NCI-H146 (cell line): ENCODE measurements at regions not wholly inside any gene's neighbourhood (a gene's known extent, or its start where the extent isn't known, plus 50 kb on each side); places are given as distances from the start of the nearest gene placed in this dataset.
A peak's percentile ranks its signal among the peaks of the same experiment; 100 is the strongest.
"Not testable (repeated sequence)": the region's sequence is repeated elsewhere in the genome, so short reads cannot be mapped to it uniquely, and the experiment has no call there.

ENCODE experiments used
- DNase-seq: peaks from one replicate; lab custom pipeline; 2025; lab: John Stamatoyannopoulos, UW

- no peak for DNase-seq
These were observed 115.0 kb downstream of the ADAM29 start for GRCh38 chr4:175033162-175033561.

DNA sequence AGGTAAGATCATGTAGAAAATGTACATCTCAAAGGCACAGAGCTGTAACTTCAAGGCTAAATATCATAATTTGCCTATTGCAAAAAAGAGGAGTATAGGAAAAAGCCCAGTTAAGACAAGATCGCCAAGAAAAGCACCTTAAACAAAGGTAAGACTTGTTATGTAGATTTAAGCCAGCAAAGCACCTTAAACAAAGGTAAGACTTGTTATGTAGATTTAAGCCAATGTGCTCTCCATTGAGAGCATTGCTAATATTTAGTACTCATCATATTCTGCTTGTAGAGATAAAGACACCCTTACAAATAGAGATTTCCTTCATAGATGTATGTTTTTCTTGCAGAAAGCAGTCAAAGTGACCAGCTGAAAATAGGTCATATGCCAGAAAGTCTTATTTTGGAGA lies 115.8 kb downstream of the ADAM29 start:
- DNase-seq, result no peak

DNA sequence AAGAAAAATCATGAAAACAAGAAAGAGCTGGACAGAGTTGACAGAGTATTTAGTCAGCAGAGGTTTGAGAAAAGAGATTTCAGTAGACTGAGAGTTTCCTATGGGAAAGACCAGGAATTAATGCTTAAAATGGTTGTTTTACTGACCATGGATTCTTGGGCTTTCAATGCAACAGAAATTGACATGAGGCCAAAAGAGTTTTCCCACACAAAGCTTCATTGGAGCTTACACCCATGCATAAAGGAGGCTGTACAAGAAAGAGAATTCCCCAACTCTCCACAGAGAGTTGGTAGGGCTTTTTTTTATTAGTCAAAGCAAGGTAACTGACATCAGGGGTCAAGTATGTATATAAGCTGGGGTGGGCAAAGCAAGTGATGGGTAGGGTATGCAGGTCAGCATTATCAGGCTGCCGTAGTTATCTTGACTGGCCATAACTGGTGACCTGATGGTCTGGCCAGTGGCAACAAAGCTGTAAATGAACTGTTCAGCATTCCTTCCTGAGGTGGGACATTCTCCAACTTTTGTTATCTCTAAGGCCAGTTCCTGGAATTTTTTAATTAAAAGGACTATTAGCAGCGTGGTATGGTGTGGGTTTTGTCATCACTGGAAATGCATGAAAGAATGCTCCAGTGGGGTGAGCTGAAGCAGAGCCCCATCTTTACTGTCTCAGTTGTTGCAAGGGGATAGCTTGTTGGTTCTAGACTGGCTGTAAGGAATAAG lies 117.0 kb downstream of the ADAM29 start:
- no peak for DNase-seq

GRCh38 chr4:175035905-175036304 lies 117.7 kb downstream of the ADAM29 start:
- DNase-seq, result no peak

DNA sequence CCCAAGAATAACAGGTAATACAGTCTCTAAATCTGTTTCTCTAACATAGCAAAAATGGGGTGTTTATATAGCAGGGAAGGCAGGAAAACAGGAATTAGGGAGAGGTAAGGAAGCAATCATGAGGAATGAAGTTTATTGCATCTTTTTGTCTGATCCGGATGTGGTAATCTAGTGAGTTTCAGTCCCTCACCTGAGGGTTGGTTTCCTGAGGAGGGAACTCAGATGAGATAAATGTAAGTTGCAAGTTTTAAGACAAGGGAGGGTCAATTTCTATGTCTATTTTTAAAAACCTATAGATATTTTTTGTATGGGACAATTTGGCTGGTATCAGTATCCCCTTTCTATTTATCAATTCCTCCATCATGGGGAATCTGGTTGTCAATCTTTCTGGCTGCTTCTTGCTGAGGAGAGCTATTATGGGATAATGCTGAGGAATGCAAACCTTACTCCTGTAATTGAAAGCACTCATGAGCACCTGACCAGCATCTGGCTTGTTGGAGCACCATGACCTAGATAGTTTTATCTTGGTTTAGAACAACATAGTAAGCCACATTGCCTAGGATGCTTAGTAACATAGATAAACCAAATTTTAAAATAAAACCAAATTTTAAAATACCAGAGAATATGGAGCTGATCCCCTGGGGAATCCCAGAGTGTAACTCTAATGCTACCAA lies 130.1 kb downstream of the ADAM29 start:
- DNase-seq, result no peak

GRCh38 chr4:175048906-175049305 lies 130.7 kb downstream of the ADAM29 start:
- DNase-seq, result no peak

GRCh38 chr4:175051974-175052373 lies 133.8 kb downstream of the ADAM29 start:
- no peak for DNase-seq

DNA sequence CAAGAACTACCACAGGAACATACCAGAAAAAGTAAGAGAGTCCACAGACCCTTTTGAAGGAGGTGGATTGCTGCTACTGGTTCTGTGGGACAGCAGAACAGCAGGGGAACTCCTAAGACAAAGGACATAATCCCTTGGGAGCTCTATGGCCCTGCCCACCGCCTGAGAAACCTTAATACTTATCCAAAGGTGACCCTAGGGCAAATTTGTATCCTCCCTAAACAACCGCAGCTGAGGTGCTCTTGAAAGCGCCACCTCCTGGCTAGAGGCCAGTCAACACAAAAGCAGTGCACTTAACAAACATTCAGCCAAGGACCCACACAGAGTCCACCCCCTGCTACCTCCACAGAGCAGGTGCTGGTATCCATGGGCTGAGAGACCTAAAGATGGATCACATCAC lies 136.8 kb downstream of the ADAM29 start:
- DNase-seq, result no peak

GRCh38 chr4:175062183-175062592 lies 144.0 kb downstream of the ADAM29 start:
- DNase-seq, result no peak

DNA sequence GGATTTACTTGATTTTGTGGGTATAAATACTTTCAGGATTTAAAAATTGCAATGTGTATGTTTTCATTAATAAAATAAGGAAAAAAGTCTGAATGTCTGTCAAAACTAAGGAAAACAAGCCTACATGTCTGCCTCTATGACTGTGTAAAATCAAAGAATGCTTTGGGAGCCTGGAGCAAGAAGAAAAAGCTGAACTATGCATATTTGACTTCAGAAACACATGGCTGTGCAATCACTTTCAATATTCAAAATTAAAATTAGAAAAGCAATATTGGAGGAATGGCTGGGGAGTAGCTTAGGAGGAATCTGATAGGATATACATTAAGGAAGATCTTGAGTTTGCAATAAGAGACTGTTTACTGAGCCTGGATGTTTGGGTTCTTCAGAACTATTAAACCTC lies 147.1 kb downstream of the ADAM29 start:
- no peak for DNase-seq

DNA sequence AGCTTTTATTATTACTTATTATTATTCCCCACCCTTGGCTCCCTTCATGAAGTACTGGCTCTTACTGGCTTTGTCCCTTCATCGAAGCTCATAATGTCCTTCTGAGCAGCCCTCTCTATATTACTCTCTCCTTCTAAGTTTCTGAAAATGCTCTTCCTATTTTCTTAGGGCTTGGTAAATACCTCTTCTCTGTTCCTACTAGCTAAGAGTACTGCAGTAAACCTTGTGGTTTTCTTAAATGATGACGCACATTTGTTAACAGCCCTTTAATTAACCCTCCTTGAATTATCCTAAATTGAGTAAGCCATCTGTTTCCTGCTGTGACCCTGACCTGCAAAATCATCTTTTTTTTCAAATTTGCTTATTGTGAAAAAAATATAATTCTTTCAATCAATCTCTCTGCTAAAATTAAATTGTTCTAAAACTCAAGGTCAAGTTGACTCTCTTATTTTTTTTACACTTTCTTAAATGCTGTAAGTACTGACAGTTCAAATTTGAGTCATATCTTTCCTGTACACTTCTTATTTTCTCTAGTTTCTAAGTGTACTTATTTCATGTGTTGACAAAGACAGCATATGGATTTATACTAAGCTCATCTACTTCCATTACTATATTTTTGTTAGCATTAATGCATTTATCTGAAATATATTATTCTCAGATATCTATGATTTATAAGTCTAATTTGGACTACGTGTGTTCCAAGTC lies 148.9 kb downstream of the ADAM29 start:
- DNase-seq, result no peak

DNA sequence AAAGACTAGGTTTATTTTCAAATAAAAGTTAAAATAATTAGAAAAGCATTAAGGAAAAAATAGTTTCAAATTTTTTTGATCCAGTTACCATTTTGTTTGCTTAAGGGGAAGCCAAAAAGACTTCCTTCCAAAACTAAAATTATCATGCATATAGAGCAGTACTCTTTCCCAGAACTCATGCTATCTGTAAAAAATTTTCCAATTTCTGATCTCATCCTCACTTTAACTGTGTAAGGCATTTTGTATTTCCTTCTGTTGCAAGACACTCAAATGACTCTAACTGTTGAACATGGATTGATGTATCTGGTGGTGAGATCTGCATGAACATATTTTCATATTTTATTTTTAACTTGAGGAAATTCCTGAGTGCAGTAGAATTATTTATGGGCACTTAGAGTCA lies 150.1 kb downstream of the ADAM29 start:
- no peak for DNase-seq

DNA sequence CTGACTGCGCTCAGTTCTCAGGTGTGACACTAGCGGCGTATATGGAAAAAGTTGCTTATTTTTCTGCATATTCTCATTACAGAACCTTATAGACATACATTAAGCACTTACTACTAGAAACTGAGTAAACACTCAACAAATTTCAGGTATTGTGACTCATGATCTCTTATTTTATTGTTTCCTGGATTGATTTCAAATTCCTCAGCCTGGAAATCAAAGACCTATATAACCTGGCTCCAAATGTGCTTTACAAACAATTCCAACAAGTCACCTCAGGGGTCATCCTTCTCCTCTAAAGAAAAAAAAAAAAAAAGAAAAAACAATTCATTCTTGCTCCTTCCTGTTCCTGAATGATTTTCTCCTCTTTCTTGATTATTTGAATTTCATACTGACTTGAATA lies 152.3 kb downstream of the ADAM29 start:
- no peak for DNase-seq

DNA sequence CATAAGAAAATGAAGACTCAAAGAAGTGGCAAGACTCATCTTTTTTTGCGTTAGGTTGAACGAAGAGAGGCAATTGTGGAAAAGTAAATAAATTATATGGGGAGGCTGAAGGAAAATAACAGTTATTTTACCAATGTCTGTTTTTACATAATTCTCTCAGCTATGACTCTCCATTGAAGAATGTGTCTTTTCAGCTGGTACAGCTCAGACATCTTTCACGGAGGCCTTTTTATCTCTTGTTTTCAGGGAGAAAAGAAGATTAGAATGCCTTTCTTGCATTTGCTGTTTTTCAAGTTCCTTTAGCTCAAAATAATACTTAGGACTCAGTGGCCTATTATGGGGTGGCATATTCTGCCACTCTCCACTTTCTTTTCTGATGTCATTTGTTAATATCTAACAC lies 153.0 kb downstream of the ADAM29 start:
- DNase-seq, result no peak

GRCh38 chr4:175087145-175087544 lies 169.0 kb downstream of the ADAM29 start:
- DNase-seq, result no peak

DNA sequence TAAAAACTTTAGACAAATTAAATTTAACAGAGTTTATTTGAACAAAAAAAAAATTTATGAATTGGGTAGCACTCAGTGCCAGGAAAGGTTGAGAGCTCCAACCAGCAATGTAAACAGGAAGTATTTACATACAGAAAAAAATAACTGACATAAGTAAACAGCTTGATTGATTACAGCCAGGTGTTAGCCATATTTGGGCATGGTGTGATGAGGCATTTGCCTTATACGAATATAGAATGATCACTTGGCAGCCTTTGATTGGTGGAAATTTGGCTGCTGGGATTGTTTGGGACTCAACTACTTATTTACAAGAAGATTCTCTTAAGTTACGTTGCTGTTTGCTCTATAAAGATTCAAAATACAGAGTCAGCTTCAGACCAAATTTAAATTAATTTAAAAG lies 172.0 kb downstream of the ADAM29 start:
- DNase-seq, result peak; percentile 1

GRCh38 chr4:175091649-175092048 lies 173.5 kb downstream of the ADAM29 start:
- no peak for DNase-seq

- DNase-seq, result no peak
These were observed 174.0 kb downstream of the ADAM29 start for GRCh38 chr4:175092114-175092513.

DNA sequence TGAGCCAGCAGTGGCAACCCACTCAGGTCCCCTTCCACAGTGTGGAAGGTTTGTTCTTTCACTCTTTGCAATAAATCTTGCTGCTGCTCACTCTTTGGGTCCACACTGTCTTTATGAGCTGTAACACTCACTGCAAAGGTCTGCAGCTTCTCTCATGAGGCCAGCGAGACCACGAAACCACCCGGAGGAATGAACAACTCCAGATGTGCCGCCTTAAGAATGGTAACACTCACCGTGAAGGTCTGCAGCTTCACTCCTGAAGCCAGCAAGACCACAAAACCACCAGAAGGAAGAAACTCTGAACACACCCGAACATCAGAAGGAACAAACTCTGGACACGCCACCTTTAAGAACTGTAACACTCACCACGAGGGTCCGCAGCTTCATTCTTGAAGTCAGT lies 174.9 kb downstream of the ADAM29 start:
- DNase-seq, result not testable (repeated sequence)

DNA sequence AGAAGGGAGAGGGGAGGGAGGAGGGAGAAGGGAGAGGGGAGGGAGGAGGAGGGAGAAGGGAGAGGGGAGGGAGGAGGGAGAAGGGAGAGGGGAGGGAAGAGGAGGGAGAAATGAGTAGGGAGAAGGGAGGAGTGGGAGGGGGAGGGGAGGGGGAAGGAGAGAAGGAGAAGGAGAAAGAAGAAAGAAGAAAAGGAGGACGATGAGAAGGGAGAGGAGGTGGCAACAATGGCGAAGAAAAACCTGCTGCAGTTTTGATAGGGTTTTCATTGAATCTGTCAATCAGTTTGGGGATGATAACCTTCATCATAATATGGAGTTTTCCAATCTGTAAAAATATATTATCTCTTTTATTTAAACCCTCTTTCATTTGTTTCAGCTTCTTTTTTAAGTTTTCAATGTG lies 185.2 kb downstream of the ADAM29 start:
- no peak for DNase-seq

DNA sequence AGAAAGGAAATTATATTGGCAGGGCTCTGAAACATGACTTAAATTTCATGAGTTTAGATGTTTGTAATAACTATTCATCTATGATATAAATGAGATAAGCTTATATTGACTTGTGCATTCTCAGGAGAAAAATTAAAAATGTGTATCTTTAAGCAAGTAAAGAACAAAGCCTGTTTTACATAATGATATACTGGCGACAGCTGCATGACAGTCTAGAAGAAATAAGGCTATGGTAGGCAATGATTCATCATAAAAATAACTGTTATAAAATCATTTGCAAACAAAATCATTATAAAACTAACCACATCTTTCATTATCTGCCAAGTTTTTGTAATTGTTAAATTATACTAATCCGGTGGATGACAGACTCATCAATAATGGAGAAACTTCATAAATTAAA lies 188.1 kb downstream of the ADAM29 start:
- DNase-seq, result no peak

GRCh38 chr4:175109933-175110332 lies 191.8 kb downstream of the ADAM29 start:
- DNase-seq, result no peak

- DNase-seq, result no peak
These were observed 207.4 kb downstream of the ADAM29 start for GRCh38 chr4:175125410-175126068.
